ENCODE measurements at regions not wholly inside any gene's neighbourhood (a gene's known extent, or its start where the extent isn't known, plus 50 kb on each side); places are given as distances from the start of the nearest gene placed in this dataset.
A peak's percentile ranks its signal among the peaks of the same experiment; 100 is the strongest.

DNA sequence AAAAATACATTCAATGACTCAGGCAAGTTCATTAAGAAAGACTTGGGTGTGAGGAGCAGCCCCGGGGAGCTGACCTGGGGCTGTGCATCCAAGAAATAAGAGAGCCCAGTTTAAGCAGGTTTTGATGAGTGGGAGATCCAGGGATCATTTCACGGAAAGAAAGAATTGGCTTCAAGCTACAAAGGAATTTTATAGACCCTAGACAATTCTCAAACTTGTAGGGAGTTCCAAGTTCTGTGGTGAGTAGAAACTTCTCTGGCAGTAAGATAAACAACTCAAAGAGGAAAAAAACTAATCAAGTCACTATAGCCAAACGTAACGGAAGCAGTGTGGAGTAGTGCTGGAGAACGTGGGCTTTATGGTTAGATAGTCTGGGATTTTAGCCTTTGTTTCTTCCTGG, 175.7 kb upstream of the DDHD1 start:
- Histone ChIP-seq H3K4me2 (ENCODE audit: low read length) (no peak overlapping the region), H3K9ac (ENCODE audit: low read depth, low read length) (no peak overlapping the region), H3K9me3 (replicated peaks; ENCODE audit: low read length) (no peaks in the 10 kb centered on the region), H3K27me3 (ENCODE audit: control insufficient read depth, insufficient read depth, low read length) (peaks cover 3% of the 10 kb centered on the region), H3K4me1 (ENCODE audit: control insufficient read depth, insufficient read depth, low read length) (peaks cover 32% of the 10 kb centered on the region), H3K36me3 (ENCODE audit: insufficient read depth, low read length) (no peaks in the 10 kb centered on the region), H3K4me3 (ENCODE audit: low read length) (no peak overlapping the region)

DNA sequence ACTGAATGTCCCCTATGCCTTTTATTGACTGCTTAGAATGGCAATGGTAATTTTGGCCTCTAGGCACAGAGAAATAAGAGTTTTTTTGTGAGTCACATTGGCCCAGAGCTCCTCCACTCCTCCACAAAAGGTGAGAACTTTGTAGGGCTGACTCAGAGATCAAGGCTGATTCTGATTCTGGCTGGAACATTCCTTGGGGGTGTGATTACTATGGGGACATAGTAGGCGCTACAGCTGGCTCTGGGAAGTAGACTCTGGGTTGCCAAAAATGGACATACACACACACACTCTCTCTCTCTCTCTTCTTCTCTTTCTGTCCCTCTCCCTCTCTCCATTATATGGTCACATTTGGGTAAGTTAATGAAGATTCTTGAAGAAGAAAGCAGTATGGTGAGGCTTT, 174.6 kb upstream of the DDHD1 start:
- Histone ChIP-seq H3K9me3 (replicated peaks; ENCODE audit: low read length) (no peaks in the 10 kb centered on the region), H3K9ac (ENCODE audit: low read depth, low read length) (no peak overlapping the region), H3K36me3 (ENCODE audit: insufficient read depth, low read length) (no peaks in the 10 kb centered on the region), H3K4me1 (ENCODE audit: control insufficient read depth, insufficient read depth, low read length) (peaks cover 32% of the 10 kb centered on the region), H3K27me3 (ENCODE audit: control insufficient read depth, insufficient read depth, low read length) (peaks cover 3% of the 10 kb centered on the region), H3K4me2 (ENCODE audit: low read length) (peak overlapping the region; percentile 20), H3K4me3 (ENCODE audit: low read length) (no peak overlapping the region)

DNA sequence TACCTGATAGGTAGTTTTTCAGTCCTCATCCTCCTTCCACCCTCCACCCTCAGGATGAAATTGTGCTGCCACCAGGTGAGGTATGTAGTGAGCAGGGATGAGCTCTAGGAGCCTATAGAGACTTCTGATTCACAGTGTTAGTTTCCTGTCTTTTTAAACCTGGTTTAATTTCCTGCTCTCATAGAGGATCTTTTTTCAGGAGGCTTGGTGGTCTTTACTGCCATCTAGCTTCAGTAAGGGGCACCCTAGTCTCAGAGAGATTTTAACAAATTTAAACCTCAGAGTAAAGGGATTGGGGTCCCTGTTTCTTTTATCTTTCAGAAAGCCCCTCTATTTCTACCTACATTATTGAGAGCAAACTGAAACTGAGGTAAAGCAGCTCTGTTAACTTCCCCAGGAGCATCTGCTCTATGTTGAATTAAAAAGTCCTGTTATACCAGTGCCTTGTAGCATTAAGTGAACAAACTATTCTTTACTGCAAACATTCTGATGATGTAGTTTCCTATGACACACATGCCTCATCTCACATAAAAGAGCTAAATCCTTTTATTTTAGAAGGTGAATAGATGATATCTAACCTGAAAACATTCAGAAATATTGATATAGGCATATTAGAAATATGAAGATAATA, 172.2 kb upstream of the DDHD1 start:
- peaks cover 3% of the 10 kb centered on the region for H3K27me3 ChIP-seq (ENCODE audit: control insufficient read depth, insufficient read depth, low read length)
- H3K36me3 ChIP-seq (ENCODE audit: insufficient read depth, low read length): no peaks in the 10 kb centered on the region
- H3K9me3 ChIP-seq (replicated peaks; ENCODE audit: low read length): no peaks in the 10 kb centered on the region
- peaks cover 18% of the 10 kb centered on the region for H3K4me1 ChIP-seq (ENCODE audit: control insufficient read depth, insufficient read depth, low read length)
- no peak overlapping the region for H3K4me2 ChIP-seq (ENCODE audit: low read length)
- no peak overlapping the region for H3K9ac ChIP-seq (ENCODE audit: low read depth, low read length)
- no peak overlapping the region for H3K4me3 ChIP-seq (ENCODE audit: low read length)

DNA sequence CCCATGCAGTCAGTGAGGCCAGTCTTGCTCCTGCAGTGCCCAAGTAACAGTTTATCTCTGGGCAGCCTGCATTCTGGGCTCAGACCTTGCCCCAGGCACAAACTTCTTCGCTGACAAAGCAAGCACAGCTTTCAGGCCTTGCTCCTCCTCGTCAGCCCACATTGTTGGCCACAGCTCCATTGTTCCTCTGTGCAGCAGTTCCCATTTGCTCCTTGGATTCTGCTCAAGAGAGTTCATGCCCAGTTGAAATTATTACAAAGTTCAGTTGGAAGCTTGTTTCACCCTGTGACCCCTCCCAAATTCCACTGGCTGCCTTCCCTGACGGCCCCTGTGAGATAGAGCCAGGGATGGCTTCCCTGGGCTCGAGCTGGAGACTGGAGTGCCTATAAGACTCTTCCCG, 163.4 kb upstream of the DDHD1 start:
- no peak overlapping the region for H3K4me2 ChIP-seq (ENCODE audit: low read length)
- H3K4me3 ChIP-seq (ENCODE audit: low read length): no peak overlapping the region
- no peak overlapping the region for H3K9ac ChIP-seq (ENCODE audit: low read depth, low read length)
- H3K36me3 ChIP-seq (ENCODE audit: insufficient read depth, low read length): no peaks in the 10 kb centered on the region
- no peaks in the 10 kb centered on the region for H3K27me3 ChIP-seq (ENCODE audit: control insufficient read depth, insufficient read depth, low read length)
- no peaks in the 10 kb centered on the region for H3K4me1 ChIP-seq (ENCODE audit: control insufficient read depth, insufficient read depth, low read length)
- no peaks in the 10 kb centered on the region for H3K9me3 ChIP-seq (replicated peaks; ENCODE audit: low read length)

DNA sequence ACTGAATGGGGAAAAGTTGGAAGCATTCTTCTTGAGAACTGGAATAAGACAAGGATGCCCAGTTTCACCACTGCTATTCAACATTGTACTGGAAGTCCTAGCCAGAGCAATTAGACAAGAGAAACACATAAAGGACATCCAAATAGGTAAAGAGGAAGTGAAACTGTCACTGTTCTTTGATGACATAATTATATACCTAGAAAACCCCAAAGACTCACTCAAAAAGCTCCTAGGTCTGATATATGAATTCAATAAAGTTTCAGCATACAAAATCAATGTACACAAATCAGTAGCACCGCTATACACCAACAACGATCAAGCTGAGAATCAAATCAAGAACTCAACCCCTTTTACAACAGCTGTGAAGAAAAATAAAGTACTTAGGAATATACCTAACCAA, 157.3 kb upstream of the DDHD1 start:
- Histone ChIP-seq H3K4me1 (ENCODE audit: control insufficient read depth, insufficient read depth, low read length) (peaks cover 8% of the 10 kb centered on the region), H3K4me3 (ENCODE audit: low read length) (no peak overlapping the region), H3K27me3 (ENCODE audit: control insufficient read depth, insufficient read depth, low read length) (peaks cover 6% of the 10 kb centered on the region), H3K9me3 (replicated peaks; ENCODE audit: low read length) (no peaks in the 10 kb centered on the region), H3K36me3 (ENCODE audit: insufficient read depth, low read length) (no peaks in the 10 kb centered on the region), H3K9ac (ENCODE audit: low read depth, low read length) (no peak overlapping the region), H3K4me2 (ENCODE audit: low read length) (no peak overlapping the region)

DNA sequence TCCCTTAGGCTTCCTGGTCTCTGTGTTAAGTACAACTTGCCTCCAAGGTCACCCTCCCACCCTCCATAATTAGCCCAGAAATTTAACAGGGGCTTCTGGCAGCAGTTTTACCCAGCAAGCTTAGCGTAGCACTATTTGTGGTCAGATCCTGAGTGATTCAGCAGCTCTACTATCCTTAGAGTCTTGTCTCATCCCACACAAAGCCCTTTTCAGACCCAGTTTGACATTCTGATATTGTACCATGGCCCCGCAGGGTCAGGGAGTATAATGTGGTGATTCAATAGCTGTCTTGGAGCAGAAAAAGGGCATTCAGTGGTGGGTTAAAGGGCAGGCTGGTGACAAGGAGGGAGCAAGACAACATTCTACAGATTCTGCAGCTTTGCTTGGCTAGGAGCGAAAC, 153.8 kb upstream of the DDHD1 start:
- peak overlapping the region; percentile 96 for H3K4me2 ChIP-seq (ENCODE audit: low read length)
- peaks cover 6% of the 10 kb centered on the region for H3K27me3 ChIP-seq (ENCODE audit: control insufficient read depth, insufficient read depth, low read length)
- H3K36me3 ChIP-seq (ENCODE audit: insufficient read depth, low read length): no peaks in the 10 kb centered on the region
- peaks cover 8% of the 10 kb centered on the region for H3K4me1 ChIP-seq (ENCODE audit: control insufficient read depth, insufficient read depth, low read length)
- H3K9ac ChIP-seq (ENCODE audit: low read depth, low read length): peak overlapping the region; percentile 60
- H3K4me3 ChIP-seq (ENCODE audit: low read length): peak overlapping the region; percentile 78
- no peaks in the 10 kb centered on the region for H3K9me3 ChIP-seq (replicated peaks; ENCODE audit: low read length)

DNA sequence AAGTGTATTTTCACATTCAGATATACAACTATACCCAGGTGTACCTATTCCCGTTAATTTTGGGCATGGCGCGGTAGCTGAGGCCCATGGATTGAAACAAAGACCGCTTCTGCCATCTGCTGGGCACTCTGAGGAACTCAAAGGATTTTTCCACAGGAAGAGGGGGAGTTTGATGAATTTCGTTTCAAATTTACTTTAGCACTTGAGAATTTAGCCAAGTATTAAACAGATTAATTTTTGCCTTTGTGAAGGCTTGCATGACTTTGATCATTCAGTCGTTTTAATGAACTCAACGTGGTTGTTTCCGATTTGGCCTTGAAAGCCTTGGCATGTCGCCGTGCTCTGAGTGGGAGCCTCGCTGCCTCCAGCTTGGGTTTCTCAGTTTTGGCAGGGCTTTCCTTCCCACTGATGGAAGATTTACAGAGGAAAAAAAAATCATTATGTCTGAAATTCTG, 153.2 kb upstream of the DDHD1 start:
- peaks cover 8% of the 10 kb centered on the region for H3K4me1 ChIP-seq (ENCODE audit: control insufficient read depth, insufficient read depth, low read length)
- no peaks in the 10 kb centered on the region for H3K9me3 ChIP-seq (replicated peaks; ENCODE audit: low read length)
- peak overlapping the region; percentile 78 for H3K4me3 ChIP-seq (ENCODE audit: low read length)
- H3K4me2 ChIP-seq (ENCODE audit: low read length): peak overlapping the region; percentile 96
- peaks cover 6% of the 10 kb centered on the region for H3K27me3 ChIP-seq (ENCODE audit: control insufficient read depth, insufficient read depth, low read length)
- no peaks in the 10 kb centered on the region for H3K36me3 ChIP-seq (ENCODE audit: insufficient read depth, low read length)
- H3K9ac ChIP-seq (ENCODE audit: low read depth, low read length): peak overlapping the region; percentile 60

DNA sequence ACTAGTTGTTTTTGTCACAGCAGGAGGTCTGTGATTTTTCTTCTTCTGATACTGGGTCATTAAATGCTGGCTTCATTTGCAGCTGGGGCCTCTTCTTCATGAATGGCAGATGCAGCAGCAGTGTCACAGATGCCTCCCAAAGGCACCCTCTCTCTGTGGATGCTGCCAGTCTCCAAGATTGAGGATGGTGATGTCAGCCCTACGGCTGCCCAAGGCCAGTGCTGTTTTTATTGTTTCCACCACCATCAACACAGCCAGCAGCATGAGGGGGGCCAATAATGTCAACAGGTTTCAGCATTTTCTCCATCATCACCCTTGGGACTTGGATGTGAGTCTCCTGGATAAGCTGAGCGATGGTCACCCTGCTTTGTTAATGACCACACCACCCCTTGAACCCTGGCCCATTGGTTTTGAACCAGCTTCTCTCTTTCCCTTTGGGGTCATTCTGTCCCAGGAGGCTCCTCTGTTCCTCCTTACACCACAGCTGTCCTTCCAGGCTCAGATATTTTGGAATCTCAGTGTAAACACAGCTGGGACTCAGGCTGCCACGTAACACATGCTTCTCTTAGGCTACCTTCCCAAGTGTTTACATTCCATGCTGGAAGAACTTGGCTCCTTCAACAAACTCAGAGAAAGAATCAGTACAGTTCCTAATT, 151.7 kb upstream of the DDHD1 start:
- Histone ChIP-seq H3K9me3 (replicated peaks; ENCODE audit: low read length) (no peaks in the 10 kb centered on the region), H3K9ac (ENCODE audit: low read depth, low read length) (no peak overlapping the region), H3K36me3 (ENCODE audit: insufficient read depth, low read length) (no peaks in the 10 kb centered on the region), H3K4me3 (ENCODE audit: low read length) (no peak overlapping the region), H3K4me2 (ENCODE audit: low read length) (no peak overlapping the region), H3K4me1 (ENCODE audit: control insufficient read depth, insufficient read depth, low read length) (peaks cover 8% of the 10 kb centered on the region), H3K27me3 (ENCODE audit: control insufficient read depth, insufficient read depth, low read length) (peaks cover 6% of the 10 kb centered on the region)

DNA sequence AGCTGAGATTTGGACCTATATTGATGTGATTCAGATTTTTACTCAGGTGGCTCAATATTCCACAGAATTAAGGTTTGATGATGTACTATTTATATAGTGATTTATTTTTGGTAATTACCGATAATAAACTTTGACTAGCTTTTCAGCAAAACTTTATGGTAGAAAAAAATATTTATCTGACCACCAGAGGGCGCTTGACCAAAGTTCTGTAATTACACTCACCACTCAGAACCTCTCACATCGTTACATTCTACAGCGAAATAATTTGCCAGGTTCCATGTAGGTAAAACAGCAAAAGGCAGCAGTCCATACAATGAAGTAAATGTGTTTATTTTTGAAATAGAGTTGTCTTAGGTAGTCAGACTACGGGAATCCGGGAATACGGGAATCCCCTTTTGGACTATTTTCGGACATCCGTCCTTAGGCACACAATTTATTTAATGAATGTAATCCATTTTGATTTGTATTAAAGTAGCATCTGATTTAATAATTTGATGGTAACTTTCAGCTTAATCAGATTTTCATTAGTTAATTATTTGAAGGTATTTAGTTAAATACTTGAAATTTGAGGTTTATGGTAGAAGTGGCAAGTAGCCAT, 143.0 kb upstream of the DDHD1 start:
- Histone ChIP-seq H3K27me3 (ENCODE audit: control insufficient read depth, insufficient read depth, low read length) (no peaks in the 10 kb centered on the region), H3K9ac (ENCODE audit: low read depth, low read length) (no peak overlapping the region), H3K9me3 (replicated peaks; ENCODE audit: low read length) (no peaks in the 10 kb centered on the region), H3K4me2 (ENCODE audit: low read length) (no peak overlapping the region), H3K4me1 (ENCODE audit: control insufficient read depth, insufficient read depth, low read length) (no peaks in the 10 kb centered on the region), H3K36me3 (ENCODE audit: insufficient read depth, low read length) (no peaks in the 10 kb centered on the region), H3K4me3 (ENCODE audit: low read length) (no peak overlapping the region)

DNA sequence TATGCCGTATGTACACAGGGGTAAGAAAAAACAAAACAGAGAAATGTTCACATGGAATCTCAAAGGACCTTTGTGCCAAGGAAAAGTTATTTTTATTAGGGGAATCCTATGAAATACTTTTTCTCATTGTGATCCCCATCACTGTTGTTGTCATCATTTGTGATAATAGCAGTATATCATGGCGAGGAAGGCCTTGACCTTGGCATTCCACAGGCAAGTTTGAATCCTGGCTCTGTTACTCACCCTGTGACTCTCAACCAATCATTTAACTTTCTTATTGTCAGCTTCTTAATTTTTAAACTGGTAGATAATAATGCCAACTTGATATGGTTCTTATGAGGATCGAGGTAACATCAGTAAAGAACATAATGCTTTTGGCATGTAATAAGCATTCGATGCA, 142.2 kb upstream of the DDHD1 start:
- H3K4me3 ChIP-seq (ENCODE audit: low read length): no peak overlapping the region
- H3K9ac ChIP-seq (ENCODE audit: low read depth, low read length): no peak overlapping the region
- H3K9me3 ChIP-seq (replicated peaks; ENCODE audit: low read length): no peaks in the 10 kb centered on the region
- H3K4me1 ChIP-seq (ENCODE audit: control insufficient read depth, insufficient read depth, low read length): no peaks in the 10 kb centered on the region
- no peaks in the 10 kb centered on the region for H3K36me3 ChIP-seq (ENCODE audit: insufficient read depth, low read length)
- no peaks in the 10 kb centered on the region for H3K27me3 ChIP-seq (ENCODE audit: control insufficient read depth, insufficient read depth, low read length)
- no peak overlapping the region for H3K4me2 ChIP-seq (ENCODE audit: low read length)

DNA sequence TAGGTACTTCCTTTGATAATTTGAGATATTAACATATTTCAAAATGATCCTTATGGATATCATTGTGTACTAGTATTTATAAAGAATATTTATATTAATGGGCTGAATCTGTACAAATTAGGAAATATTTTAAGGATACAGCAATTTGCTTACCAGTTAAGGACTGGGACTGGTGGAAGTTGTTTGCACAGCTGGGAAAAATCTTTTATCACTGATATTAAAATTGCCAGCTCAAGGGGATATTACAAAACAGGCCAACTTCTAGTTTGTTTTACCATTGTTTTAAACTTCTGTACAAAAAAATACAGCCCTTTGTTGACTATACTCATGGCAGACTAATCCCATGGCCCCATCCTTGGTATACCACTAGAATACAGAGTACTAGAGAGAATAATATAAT, 133.2 kb upstream of the DDHD1 start:
- H3K27me3 ChIP-seq (ENCODE audit: control insufficient read depth, insufficient read depth, low read length): no peaks in the 10 kb centered on the region
- no peaks in the 10 kb centered on the region for H3K4me1 ChIP-seq (ENCODE audit: control insufficient read depth, insufficient read depth, low read length)
- H3K4me3 ChIP-seq (ENCODE audit: low read length): no peak overlapping the region

DNA sequence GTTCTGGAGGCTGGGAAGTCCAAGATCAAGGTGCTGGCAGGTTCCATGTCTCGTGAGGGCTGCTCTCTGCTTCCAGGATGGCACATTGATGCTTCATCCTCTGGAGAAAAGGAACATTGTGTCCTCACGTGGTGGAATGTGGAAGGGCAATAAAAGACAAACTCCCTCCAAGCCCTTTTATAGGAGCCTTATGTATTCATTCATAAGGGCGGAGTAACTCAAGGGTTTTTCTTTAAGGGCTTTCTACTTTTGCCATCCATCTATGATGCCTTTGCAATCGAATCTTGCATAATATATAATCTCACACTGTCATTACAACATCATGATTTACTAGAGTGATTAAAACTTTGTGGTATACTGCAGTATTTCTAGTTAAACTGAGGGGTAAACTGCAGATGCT, 132.7 kb upstream of the DDHD1 start:
- Histone ChIP-seq H3K4me3 (ENCODE audit: low read length) (no peak overlapping the region), H3K4me1 (ENCODE audit: control insufficient read depth, insufficient read depth, low read length) (no peaks in the 10 kb centered on the region), H3K27me3 (ENCODE audit: control insufficient read depth, insufficient read depth, low read length) (no peaks in the 10 kb centered on the region), H3K9me3 (replicated peaks; ENCODE audit: low read length) (peaks cover 2% of the 10 kb centered on the region), H3K36me3 (ENCODE audit: insufficient read depth, low read length) (no peaks in the 10 kb centered on the region), H3K9ac (ENCODE audit: low read depth, low read length) (no peak overlapping the region), H3K4me2 (ENCODE audit: low read length) (no peak overlapping the region)

More for the DNA sequence above, 133.2 kb upstream of the DDHD1 start:
- no peak overlapping the region for H3K9ac ChIP-seq (ENCODE audit: low read depth, low read length)
- H3K4me2 ChIP-seq (ENCODE audit: low read length): no peak overlapping the region
- H3K9me3 ChIP-seq (replicated peaks; ENCODE audit: low read length): no peaks in the 10 kb centered on the region
- H3K36me3 ChIP-seq (ENCODE audit: insufficient read depth, low read length): no peaks in the 10 kb centered on the region

Data from skeletal muscle satellite cell (primary cell).